Esophagus squamous epithelium (tissue), 4 donors: ENCODE measurements at regions not wholly inside any gene's neighbourhood (a gene's known extent, or its start where the extent isn't known, plus 50 kb on each side); places are given as distances from the start of the nearest gene placed in this dataset.

ENCODE experiments used
- CTCF ChIP-seq, 6 experiments: fragments of 450-650 bp in 4 of 6; fragments of 200-600 bp in 2 of 6; sonication (generic) in 2 of 6; IDR thresholded peaks; one replicate each; pipeline ENCODE4 v1.5.1; 2016 to 2019; ENCODE audit warnings: antibody characterized with exemption in 6 of 6, mild to moderate bottlenecking in 4 of 6, moderate library complexity in 4 of 6
- POLR2A ChIP-seq, 4 donors: fragments of 450-650 bp; IDR thresholded peaks; one replicate each; pipeline ENCODE4 v1.6.1; 2017; ENCODE audit warnings: antibody characterized with exemption in 4 of 4, mild to moderate bottlenecking in 4 of 4, moderate library complexity in 3 of 4

GRCh38 chr6:18577491-18577890, 190.3 kb downstream of the RNF144B start:
- TF ChIP-seq CTCF (IDR thresholded peaks at IDR 0.05) (no peak), POLR2A (IDR thresholded peaks at IDR 0.05) (no peak)
